ENCODE measurements at regions not wholly inside any gene's neighbourhood (a gene's known extent, or its start where the extent isn't known, plus 50 kb on each side); places are given as distances from the start of the nearest gene placed in this dataset.

DNA sequence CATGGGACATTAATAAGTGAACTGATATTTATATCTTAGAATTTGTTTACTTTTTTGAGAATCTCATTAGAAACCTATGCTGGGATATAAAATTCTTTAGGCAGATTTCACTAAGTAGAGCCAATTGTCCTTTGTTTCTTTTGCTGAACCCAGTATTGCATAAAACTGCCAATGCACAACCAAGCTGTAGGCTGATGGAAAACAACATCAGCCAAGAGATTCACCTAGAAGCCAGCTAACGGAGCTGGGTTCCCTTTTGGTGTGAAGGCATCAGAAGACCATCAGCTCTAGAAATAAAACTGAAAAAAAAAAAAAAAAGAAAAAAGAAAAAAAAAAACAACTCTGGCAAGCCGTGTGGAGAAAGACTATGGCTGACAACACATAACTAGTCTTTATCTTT, 328.2 kb upstream of the PDE3A start:
- Histone ChIP-seq H3K4me1 (no peaks in the 10 kb centered on the region), H3K9me3 (no peaks in the 10 kb centered on the region), H3K27me3 (no peaks in the 10 kb centered on the region), H3K36me3 (no peaks in the 10 kb centered on the region), H3K27ac (no peak overlapping the region), H3K4me3 (no peak overlapping the region)
- TF ChIP-seq, protein P1, sequence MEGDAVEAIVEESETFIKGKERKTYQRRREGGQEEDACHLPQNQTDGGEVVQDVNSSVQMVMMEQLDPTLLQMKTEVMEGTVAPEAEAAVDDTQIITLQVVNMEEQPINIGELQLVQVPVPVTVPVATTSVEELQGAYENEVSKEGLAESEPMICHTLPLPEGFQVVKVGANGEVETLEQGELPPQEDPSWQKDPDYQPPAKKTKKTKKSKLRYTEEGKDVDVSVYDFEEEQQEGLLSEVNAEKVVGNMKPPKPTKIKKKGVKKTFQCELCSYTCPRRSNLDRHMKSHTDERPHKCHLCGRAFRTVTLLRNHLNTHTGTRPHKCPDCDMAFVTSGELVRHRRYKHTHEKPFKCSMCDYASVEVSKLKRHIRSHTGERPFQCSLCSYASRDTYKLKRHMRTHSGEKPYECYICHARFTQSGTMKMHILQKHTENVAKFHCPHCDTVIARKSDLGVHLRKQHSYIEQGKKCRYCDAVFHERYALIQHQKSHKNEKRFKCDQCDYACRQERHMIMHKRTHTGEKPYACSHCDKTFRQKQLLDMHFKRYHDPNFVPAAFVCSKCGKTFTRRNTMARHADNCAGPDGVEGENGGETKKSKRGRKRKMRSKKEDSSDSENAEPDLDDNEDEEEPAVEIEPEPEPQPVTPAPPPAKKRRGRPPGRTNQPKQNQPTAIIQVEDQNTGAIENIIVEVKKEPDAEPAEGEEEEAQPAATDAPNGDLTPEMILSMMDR (IDR thresholded peaks at IDR 0.05), result no peak
- TF ChIP-seq POLR2A (IDR thresholded peaks at IDR 0.05), result no peak
- DNase-seq, result no peak

GRCh38 chr12:20040831-20041230, 327.5 kb upstream of the PDE3A start:
- no peaks in the 10 kb centered on the region for H3K36me3 ChIP-seq
- no peaks in the 10 kb centered on the region for H3K4me1 ChIP-seq
- H3K27me3 ChIP-seq, result no peaks in the 10 kb centered on the region
- no peak overlapping the region for H3K27ac ChIP-seq
- H3K4me3 ChIP-seq, result no peak overlapping the region
- H3K9me3 ChIP-seq, result no peaks in the 10 kb centered on the region
- DNase-seq, result no peak
- TF ChIP-seq, protein P1 (IDR thresholded peaks at IDR 0.05), result no peak
- TF ChIP-seq POLR2A (IDR thresholded peaks at IDR 0.05), result no peak

GRCh38 chr12:20044351-20044750, 324.0 kb upstream of the PDE3A start:
- no peaks in the 10 kb centered on the region for H3K9me3 ChIP-seq
- no peak overlapping the region for H3K27ac ChIP-seq
- no peaks in the 10 kb centered on the region for H3K4me1 ChIP-seq
- H3K4me3 ChIP-seq, result no peak overlapping the region
- H3K36me3 ChIP-seq, result no peaks in the 10 kb centered on the region
- no peak for DNase-seq
- TF ChIP-seq POLR2A (IDR thresholded peaks at IDR 0.05), result no peak
- TF ChIP-seq, protein P1 (IDR thresholded peaks at IDR 0.05), result no peak
- no peaks in the 10 kb centered on the region for H3K27me3 ChIP-seq

DNA sequence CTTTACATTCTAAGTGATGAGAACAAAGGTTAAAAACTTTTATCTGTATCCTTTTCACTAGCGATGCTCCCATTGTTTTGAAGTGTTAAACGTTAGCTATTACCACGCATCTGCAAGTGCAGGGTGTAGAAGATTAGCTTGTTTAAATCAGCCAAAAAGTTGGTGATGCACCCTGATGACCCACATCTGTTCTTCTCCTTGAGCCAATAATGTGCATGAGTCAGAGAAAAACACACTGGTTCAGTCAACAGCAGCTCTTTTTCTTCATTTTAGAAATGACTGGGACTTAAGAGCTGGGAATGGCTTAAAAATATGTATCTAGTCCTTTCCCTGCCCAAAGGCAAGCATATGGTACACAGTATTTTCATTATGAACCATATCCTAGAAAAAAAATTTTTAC, 323.5 kb upstream of the PDE3A start:
- no peak for DNase-seq
- no peaks in the 10 kb centered on the region for H3K9me3 ChIP-seq
- no peaks in the 10 kb centered on the region for H3K4me1 ChIP-seq
- TF ChIP-seq POLR2A (IDR thresholded peaks at IDR 0.05), result no peak
- TF ChIP-seq, protein P1 (IDR thresholded peaks at IDR 0.05), result no peak
- H3K27ac ChIP-seq, result no peak overlapping the region
- no peaks in the 10 kb centered on the region for H3K27me3 ChIP-seq
- no peaks in the 10 kb centered on the region for H3K36me3 ChIP-seq
- H3K4me3 ChIP-seq, result no peak overlapping the region

GRCh38 chr12:20047901-20048300, 320.4 kb upstream of the PDE3A start:
- no peaks in the 10 kb centered on the region for H3K27me3 ChIP-seq
- H3K4me1 ChIP-seq, result no peaks in the 10 kb centered on the region
- no peak for DNase-seq
- H3K27ac ChIP-seq, result no peak overlapping the region
- no peak overlapping the region for H3K4me3 ChIP-seq
- peaks cover 0 to 4% (median 0%) of the 10 kb centered on the region in 4 donors for H3K9me3 ChIP-seq
- TF ChIP-seq POLR2A (IDR thresholded peaks at IDR 0.05), result no peak
- TF ChIP-seq, protein P1 (IDR thresholded peaks at IDR 0.05), result no peak
- no peaks in the 10 kb centered on the region for H3K36me3 ChIP-seq

GRCh38 chr12:20050221-20050620, 318.1 kb upstream of the PDE3A start:
- Histone ChIP-seq H3K36me3 (no peaks in the 10 kb centered on the region), H3K27me3 (no peaks in the 10 kb centered on the region), H3K9me3 (peaks cover 0 to 4% (median 0%) of the 10 kb centered on the region in 4 donors), H3K4me3 (no peak overlapping the region), H3K4me1 (no peaks in the 10 kb centered on the region), H3K27ac (no peak overlapping the region)
- no peak for TF ChIP-seq POLR2A (IDR thresholded peaks at IDR 0.05)
- DNase-seq, result no peak

All from Peyer's patch (tissue), 4 donors.